MCF 10A (cell line): ENCODE measurements at regions not wholly inside any gene's neighbourhood (a gene's known extent, or its start where the extent isn't known, plus 50 kb on each side); places are given as distances from the start of the nearest gene placed in this dataset.

ENCODE experiments used
- BruUV-seq: library from RNA; stranded (reverse); fragments of 400-500 nt; replicated peaks from 2 replicates; lab custom pipeline; 2021; lab: Mats Ljungman, UMichigan
- CTCF ChIA-PET: fragments of 300-600 bp; sonication (Branson Sonifier 250); formaldehyde crosslinking; extraction: SDS; loops from one replicate; lab custom pipeline; 2021; ENCODE audit warnings: antibody characterized with exemption, inconsistent platforms; lab: Yijun Ruan, JAX
- POLR2A ChIA-PET: fragments of 300-600, 350-650 bp; sonication (Branson Sonifier 250); formaldehyde crosslinking; extraction: SDS; loops from one replicate; lab custom pipeline; 2020; ENCODE audit warnings: antibody characterized with exemption, inconsistent platforms; lab: Yijun Ruan, JAX
- DNase-seq: peaks from one replicate; pipeline ENCODE4 v3.0.0-alpha.2; 2018; ENCODE audit not compliant: unreplicated experiment
- H3K27ac Mint-ChIP-seq: one replicate; pipeline ENCODE4 v1.8.0; 2022; ENCODE audit warnings: mild to moderate bottlenecking, low read depth, mixed read lengths; ENCODE audit not compliant: unreplicated experiment
- H3K27me3 Mint-ChIP-seq: one replicate; pipeline ENCODE4 v1.8.0; 2022; ENCODE audit warnings: mixed read lengths; ENCODE audit not compliant: insufficient read depth, unreplicated experiment
- H3K36me3 Mint-ChIP-seq: one replicate; pipeline ENCODE4 v1.8.0; 2022; ENCODE audit warnings: mild to moderate bottlenecking, moderate library complexity, mixed read lengths; ENCODE audit not compliant: insufficient read depth, unreplicated experiment
- H3K4me1 Mint-ChIP-seq: one replicate; pipeline ENCODE4 v1.8.0; 2022; ENCODE audit warnings: mixed read lengths; ENCODE audit not compliant: insufficient read depth, unreplicated experiment
- H3K4me3 Mint-ChIP-seq: one replicate; pipeline ENCODE4 v1.8.0; 2022; ENCODE audit warnings: mild to moderate bottlenecking, moderate library complexity, mixed read lengths; ENCODE audit not compliant: unreplicated experiment
- H3K9me3 Mint-ChIP-seq: one replicate; pipeline ENCODE4 v1.8.0; 2022; ENCODE audit warnings: mixed read lengths; ENCODE audit not compliant: unreplicated experiment
- intact Hi-C: fragments of 100-400 bp; cut with micrococcal nuclease; formaldehyde crosslinking; loops from 2 replicates; pipeline ENCODE4 v1.14.1; 2022
- TF ChIP-seq, protein P1 (sequence below): fragments of 200-600 bp; IDR thresholded peaks from one replicate; pipeline ENCODE4 v1.8.0; 2022; ENCODE audit warnings: antibody characterized with exemption, mild to moderate bottlenecking; ENCODE audit not compliant: unreplicated experiment

DNA sequence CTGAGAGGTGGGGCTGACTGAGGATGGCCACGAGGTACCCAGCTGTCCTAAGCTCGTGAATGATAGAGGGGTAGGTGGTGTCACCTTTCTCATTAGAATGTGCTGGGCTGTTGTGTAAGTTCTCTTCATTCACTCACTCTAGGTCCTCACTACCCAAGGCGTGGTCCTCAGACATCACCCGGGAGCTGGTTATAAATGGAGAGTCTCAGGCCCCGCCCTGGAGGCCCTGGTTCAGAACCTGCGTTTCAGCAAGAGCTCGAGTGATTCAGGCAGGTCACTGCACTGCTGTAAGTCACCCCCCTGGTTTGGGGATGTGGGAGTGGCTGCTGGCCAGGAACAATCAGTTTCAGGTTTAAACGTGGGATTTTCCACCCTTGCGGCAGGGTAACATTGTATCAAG, 139.8 kb downstream of the FOXL1 start:
- peak overlapping the region; percentile 52 for H3K27ac Mint-ChIP-seq
- TF ChIP-seq, protein P1, sequence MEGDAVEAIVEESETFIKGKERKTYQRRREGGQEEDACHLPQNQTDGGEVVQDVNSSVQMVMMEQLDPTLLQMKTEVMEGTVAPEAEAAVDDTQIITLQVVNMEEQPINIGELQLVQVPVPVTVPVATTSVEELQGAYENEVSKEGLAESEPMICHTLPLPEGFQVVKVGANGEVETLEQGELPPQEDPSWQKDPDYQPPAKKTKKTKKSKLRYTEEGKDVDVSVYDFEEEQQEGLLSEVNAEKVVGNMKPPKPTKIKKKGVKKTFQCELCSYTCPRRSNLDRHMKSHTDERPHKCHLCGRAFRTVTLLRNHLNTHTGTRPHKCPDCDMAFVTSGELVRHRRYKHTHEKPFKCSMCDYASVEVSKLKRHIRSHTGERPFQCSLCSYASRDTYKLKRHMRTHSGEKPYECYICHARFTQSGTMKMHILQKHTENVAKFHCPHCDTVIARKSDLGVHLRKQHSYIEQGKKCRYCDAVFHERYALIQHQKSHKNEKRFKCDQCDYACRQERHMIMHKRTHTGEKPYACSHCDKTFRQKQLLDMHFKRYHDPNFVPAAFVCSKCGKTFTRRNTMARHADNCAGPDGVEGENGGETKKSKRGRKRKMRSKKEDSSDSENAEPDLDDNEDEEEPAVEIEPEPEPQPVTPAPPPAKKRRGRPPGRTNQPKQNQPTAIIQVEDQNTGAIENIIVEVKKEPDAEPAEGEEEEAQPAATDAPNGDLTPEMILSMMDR = no peak
- peak; percentile 66 for DNase-seq
- BruUV-seq = no TSS peak
- no peaks in the 10 kb centered on the region for H3K27me3 Mint-ChIP-seq
- POLR2A ChIA-PET = interaction anchor here (0.7 to 4.1 kb wide), 3 partner anchors 38 to 762 kb away, joined by 3 to 19 read pairs (median 3); no protein-coding TSS in a partner anchor
- no peaks in the 10 kb centered on the region for H3K9me3 Mint-ChIP-seq
- peaks cover 20% of the 10 kb centered on the region for H3K4me1 Mint-ChIP-seq
- intact Hi-C loops = no loop called here
- H3K36me3 Mint-ChIP-seq = peaks cover 5% of the 10 kb centered on the region
- CTCF ChIA-PET = interaction anchor here (1.1 to 1.6 kb wide), 2 partner anchors 63 to 345 kb away, joined by 3 to 7 read pairs; no protein-coding TSS in a partner anchor
- no peak overlapping the region for H3K4me3 Mint-ChIP-seq

DNA sequence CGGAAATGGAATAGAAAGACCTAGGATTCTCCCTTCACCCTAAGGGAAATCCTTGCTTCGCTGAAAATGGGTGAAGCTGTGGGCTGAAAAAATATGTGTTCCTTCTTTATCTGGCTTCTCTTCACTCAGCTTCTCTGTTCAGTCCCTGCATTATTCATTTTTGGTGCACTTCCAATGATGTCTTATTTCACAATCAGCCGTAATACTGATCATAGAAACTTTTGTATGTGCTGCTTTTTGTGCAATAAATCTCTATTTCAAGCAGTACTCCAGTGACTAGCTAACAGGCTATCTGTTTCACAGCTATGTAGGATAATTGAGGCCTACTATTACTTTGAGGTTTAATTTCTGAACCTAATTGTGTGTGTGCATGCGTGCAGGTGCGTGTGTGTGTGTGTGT, 144.6 kb downstream of the FOXL1 start:
- Mint-ChIP-seq H3K27ac (peak overlapping the region; percentile 49), H3K4me1 (peaks cover 18% of the 10 kb centered on the region), H3K4me3 (no peak overlapping the region), H3K27me3 (peaks cover 9% of the 10 kb centered on the region), H3K9me3 (no peaks in the 10 kb centered on the region), H3K36me3 (no peaks in the 10 kb centered on the region)
- ChIA-PET CTCF (interaction anchor here (0.7 kb wide), 1 partner anchor 118 kb away, joined by 3 read pairs; no protein-coding TSS in a partner anchor), POLR2A (interaction anchor here (0.6 to 0.9 kb wide), 4 partner anchors 10 to 146 kb away, joined by 3 to 4 read pairs (median 4); no protein-coding TSS in a partner anchor)
- no TSS peak for BruUV-seq
- intact Hi-C loops = no loop called here
- DNase-seq = peak; percentile 39
- TF ChIP-seq, protein P1 = no peak

DNA sequence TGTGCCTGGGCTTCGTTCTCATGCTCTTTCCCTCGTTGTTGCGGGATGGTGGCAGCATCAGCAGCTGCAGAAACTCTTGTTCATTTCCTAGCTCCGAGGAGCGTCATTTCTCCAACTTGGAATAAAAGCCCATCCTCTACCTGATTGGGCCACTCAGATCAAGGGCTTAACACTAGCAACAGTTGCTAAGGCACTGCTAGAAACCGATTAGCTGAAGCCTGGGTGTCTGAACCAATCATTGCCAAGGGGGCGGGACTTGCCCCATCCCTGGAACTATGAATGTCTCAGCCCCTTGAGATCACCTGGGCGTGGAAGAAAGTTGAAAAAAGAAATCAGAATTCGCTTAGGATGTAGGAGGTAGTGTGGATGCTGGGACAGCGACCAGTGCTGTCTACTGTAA, 145.3 kb downstream of the FOXL1 start:
- Mint-ChIP-seq H3K4me1 (peaks cover 13% of the 10 kb centered on the region), H3K27ac (no peak overlapping the region), H3K9me3 (no peaks in the 10 kb centered on the region), H3K4me3 (no peak overlapping the region), H3K27me3 (peaks cover 16% of the 10 kb centered on the region), H3K36me3 (no peaks in the 10 kb centered on the region)
- POLR2A ChIA-PET = interaction anchor here (0.8 to 0.9 kb wide), 2 partner anchors 60 to 147 kb away, joined by 3 to 4 read pairs; no protein-coding TSS in a partner anchor
- TF ChIP-seq, protein P1 = no peak
- intact Hi-C loops = no loop called here
- CTCF ChIA-PET = interaction anchor here (0.6 kb wide), 1 partner anchor 580 kb away, joined by 3 read pairs; no protein-coding TSS in a partner anchor
- no peak for DNase-seq
- no TSS peak for BruUV-seq

DNA sequence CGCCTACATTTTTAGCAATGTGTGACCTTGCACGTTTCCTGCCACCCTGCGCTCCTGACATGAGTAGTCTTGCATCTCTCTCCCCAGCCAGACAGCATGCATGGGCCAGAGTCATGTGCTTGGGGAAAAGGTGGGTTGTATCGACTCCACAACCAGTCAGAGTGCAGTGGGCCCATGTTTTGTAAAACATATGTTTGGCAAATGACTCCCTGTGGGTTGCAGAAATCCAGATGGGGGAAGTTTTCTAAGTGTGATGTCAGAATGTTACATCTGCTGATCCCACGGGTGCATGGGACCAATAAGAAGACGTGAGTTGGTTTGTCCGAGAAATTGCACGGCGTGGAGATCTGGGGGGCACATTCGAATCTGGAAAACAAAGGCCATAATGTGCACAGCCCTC, 147.1 kb downstream of the FOXL1 start:
- Mint-ChIP-seq H3K27me3 (peaks cover 16% of the 10 kb centered on the region), H3K4me3 (no peak overlapping the region), H3K4me1 (peaks cover 13% of the 10 kb centered on the region), H3K27ac (no peak overlapping the region), H3K36me3 (no peaks in the 10 kb centered on the region), H3K9me3 (no peaks in the 10 kb centered on the region)
- no TSS peak for BruUV-seq
- POLR2A ChIA-PET = no interaction called here
- TF ChIP-seq, protein P1 = no peak
- CTCF ChIA-PET = no interaction called here
- DNase-seq = no peak
- intact Hi-C loops = no loop called here
